A549 (cell line): ENCODE measurements at regions not wholly inside any gene's neighbourhood (a gene's known extent, or its start where the extent isn't known, plus 50 kb on each side); places are given as distances from the start of the nearest gene placed in this dataset.

ENCODE experiments used
- ATAC-seq, 2 experiments: fragments of 200-7000 bp in 1 of 2; fragments of >200 bp in 1 of 2; cut with Nextera tagmentation in 1 of 2; cut with Tn5 transposase in 1 of 2; 3 replicates each; pipeline versions ENCODE4 v1.8.0 to v1.9.1; 2018 to 2020; ENCODE audit warnings: mild to moderate bottlenecking in 1 of 2, moderate library complexity in 1 of 2
- CTCF ChIA-PET: fragments of 300-600 bp; sonication (Branson Sonifier 250); formaldehyde crosslinking; extraction: SDS; loops from one replicate; lab custom pipeline; 2021; ENCODE audit warnings: antibody characterized with exemption, inconsistent platforms; lab: Yijun Ruan, JAX
- POLR2A ChIA-PET: fragments of 350-600 bp; formaldehyde crosslinking; extraction: SDS; loops from one replicate; lab custom pipeline; 2021; ENCODE audit warnings: antibody characterized with exemption, inconsistent platforms; lab: Yijun Ruan, JAX
- DNase-seq, 2 experiments: peaks; one replicate each; pipeline versions ENCODE4 v3.0.0 to v3.0.0-alpha.2; 2011 to 2016; ENCODE audit warnings: low read depth in 1 of 2, low spot score in 1 of 2
- FAIRE-seq: peaks from 2 replicates; lab custom pipeline; 2011; peaks lifted over from hg19 to GRCh38; lab: Jason Lieb, UNC
- H3K27ac ChIP-seq, 2 experiments: fragments of >200 bp; sonication (Bioruptor Twin); formaldehyde crosslinking; 3 replicates each; pipeline ENCODE4 v1.5.1; 2016 to 2017
- H3K4me1 ChIP-seq: fragments of >200 bp; sonication (Bioruptor Twin); formaldehyde crosslinking; 3 replicates; pipeline ENCODE4 v1.6.1; 2016
- H3K4me2 ChIP-seq: fragments of >200 bp; sonication (Bioruptor Twin); formaldehyde crosslinking; 3 replicates; pipeline ENCODE4 v1.6.1; 2016
- H3K4me3 ChIP-seq: fragments of >200 bp; sonication (Bioruptor Twin); formaldehyde crosslinking; 3 replicates; pipeline ENCODE4 v1.5.1; 2016
- H3K9me3 ChIP-seq: fragments of >200 bp; sonication (Bioruptor Twin); formaldehyde crosslinking; 3 replicates; pipeline ENCODE4 v1.6.1; 2016
- BCL3 ChIP-seq: fragments of >200 bp; sonication (Bioruptor Twin); formaldehyde crosslinking; IDR thresholded peaks from 3 replicates; pipeline ENCODE4 v1.6.1; 2016
- BHLHE40 ChIP-seq: IDR thresholded peaks from 2 replicates; pipeline ENCODE4 v1.6.1; 2012; ENCODE audit warnings: low read depth, low read length, inconsistent platforms
- CBX2 ChIP-seq: fragments of 200-600 bp; sonication (generic); IDR thresholded peaks from 2 replicates; pipeline ENCODE4 v1.6.1; 2016; ENCODE audit warnings: low read depth, mild to moderate bottlenecking, borderline replicate concordance
- CBX8 ChIP-seq: fragments of 200-600 bp; sonication (generic); IDR thresholded peaks from 2 replicates; pipeline ENCODE4 v1.6.1; 2016
- CEBPB ChIP-seq, 2 experiments: fragments of >200 bp in 1 of 2; sonication (Bioruptor Twin) in 1 of 2; formaldehyde crosslinking in 1 of 2; IDR thresholded peaks; 2 replicates each; pipeline ENCODE4 v1.6.1; 2012 to 2016
- E2F6 ChIP-seq: IDR thresholded peaks from 2 replicates; pipeline ENCODE4 v1.6.1; 2012; ENCODE audit warnings: low read depth, borderline replicate concordance
- EHF ChIP-seq: fragments of 250-450 bp; sonication (Bioruptor Pico); IDR thresholded peaks from 2 replicates; pipeline ENCODE4 v1.5.0; 2020; ENCODE audit warnings: mild to moderate bottlenecking
- ELK1 ChIP-seq: fragments of 150-350 bp; IDR thresholded peaks from 2 replicates; pipeline ENCODE4 v1.6.1; 2014; ENCODE audit warnings: low read depth, mild to moderate bottlenecking, low read length
- ESRRA ChIP-seq: fragments of 150-350 bp; IDR thresholded peaks from 2 replicates; pipeline ENCODE4 v1.6.1; 2014; ENCODE audit warnings: mild to moderate bottlenecking, low read length, borderline replicate concordance
- FOXS1 ChIP-seq: fragments of 250-450 bp; sonication (Bioruptor Pico); IDR thresholded peaks from 2 replicates; pipeline ENCODE4 v1.5.0; 2020; ENCODE audit warnings: mild to moderate bottlenecking, moderate library complexity
- GATA3 ChIP-seq: IDR thresholded peaks from 2 replicates; pipeline ENCODE4 v1.6.1; 2012; ENCODE audit warnings: borderline replicate concordance
- HDAC2 ChIP-seq: fragments of 200-600 bp; sonication (generic); IDR thresholded peaks from 2 replicates; pipeline ENCODE4 v1.6.1; 2016
- JUN ChIP-seq, 2 experiments: fragments of >200 bp; sonication (Bioruptor Twin); formaldehyde crosslinking; IDR thresholded peaks; 2 replicates in 1 of 2; 3 replicates in 1 of 2; pipeline ENCODE4 v1.6.1; 2016 to 2017
- MAFK ChIP-seq: fragments of 450-650 bp; IDR thresholded peaks from 2 replicates; pipeline ENCODE4 v1.6.1; 2014; ENCODE audit not compliant: partially characterized antibody
- MAZ ChIP-seq: fragments of 150-350 bp; IDR thresholded peaks from 2 replicates; pipeline ENCODE4 v1.6.1; 2014; ENCODE audit warnings: antibody characterized with exemption, low read depth, low read length, borderline replicate concordance
- MYC ChIP-seq: IDR thresholded peaks from 2 replicates; pipeline ENCODE4 v1.6.1; 2012; ENCODE audit warnings: mild to moderate bottlenecking, inconsistent platforms, low read length, improper control_type of control experiment, borderline replicate concordance
- NFE2L2 ChIP-seq: fragments of 150-350 bp; conservative IDR thresholded peaks from 2 replicates; pipeline ENCODE4 v1.6.1; 2014; ENCODE audit warnings: low read length
- NR3C1 ChIP-seq: fragments of >200 bp; sonication (Bioruptor Twin); formaldehyde crosslinking; IDR thresholded peaks from 3 replicates; pipeline ENCODE4 v1.6.1; 2017
- POLR2A ChIP-seq: IDR thresholded peaks from 2 replicates; pipeline ENCODE4 v1.6.1; 2012; ENCODE audit warnings: mild to moderate bottlenecking, low read length
- POLR2AphosphoS2 ChIP-seq: conservative IDR thresholded peaks from 2 replicates; pipeline ENCODE4 v1.6.1; 2012; ENCODE audit warnings: low read length, improper control_type of control experiment, inconsistent platforms
- RCOR1 ChIP-seq: fragments of 150-350 bp; IDR thresholded peaks from 2 replicates; pipeline ENCODE4 v1.6.1; 2014; ENCODE audit warnings: antibody characterized with exemption, low read length, low read depth
- REST ChIP-seq: fragments of 200-600 bp; sonication (generic); IDR thresholded peaks from 2 replicates; pipeline ENCODE4 v1.6.1; 2016; ENCODE audit warnings: antibody characterized with exemption, mild to moderate bottlenecking, moderate library complexity
- RFX5 ChIP-seq: fragments of 450-650 bp; IDR thresholded peaks from 2 replicates; pipeline ENCODE4 v1.7.1; 2014; ENCODE audit warnings: antibody characterized with exemption, mild to moderate bottlenecking, moderate library complexity
- RNF2 ChIP-seq: fragments of 200-600 bp; sonication (generic); IDR thresholded peaks from 2 replicates; pipeline ENCODE4 v1.6.1; 2016; ENCODE audit warnings: low read depth, mild to moderate bottlenecking, antibody characterized with exemption, moderate library complexity, borderline replicate concordance
- SMC3 ChIP-seq: fragments of >200 bp; sonication (Bioruptor Twin); formaldehyde crosslinking; IDR thresholded peaks from 3 replicates; pipeline ENCODE4 v1.6.1; 2018; ENCODE audit warnings: inconsistent platforms
- TFCP2L1 ChIP-seq: fragments of 250-450 bp; sonication (Bioruptor Pico); IDR thresholded peaks from 2 replicates; pipeline ENCODE4 v1.5.0; 2021; ENCODE audit warnings: mild to moderate bottlenecking
- USF2 ChIP-seq: fragments of 450-650 bp; IDR thresholded peaks from 2 replicates; pipeline ENCODE4 v1.6.1; 2014; ENCODE audit warnings: antibody characterized with exemption
- ZNF302 ChIP-seq: fragments of 250-450 bp; sonication (Bioruptor Pico); IDR thresholded peaks from 2 replicates; pipeline ENCODE4 v1.9.0; 2021; ENCODE audit warnings: inconsistent platforms, mild to moderate bottlenecking, moderate library complexity
- whole genome bisulfite sequencing: methylation state at CpG from one replicate; pipeline ENCODE4 v1.1.6; 2017; ENCODE audit errors: missing lambda C conversion rate; 5-methylcytosine and 5-hydroxymethylcytosine counted together

GRCh38 chr3:77931255-77932009 is 891.5 kb downstream of the ROBO2 start (continued):
- TF ChIP-seq MYC (no peak), NFE2L2 (no peak), BCL3 (no peak), POLR2A (no peak), RFX5 (no peak), HDAC2 (no peak)
- TF ChIP-seq, all 56 proteins: peak for 0

GRCh38 chr3:77932926-77933325 is 893.0 kb downstream of the ROBO2 start:
- 23% methylated on average over 1 of the region's 1 CpG for WGBS
- no peak for FAIRE-seq
- no peak for DNase-seq
- TF ChIP-seq RNF2, result no peak
- TF ChIP-seq CBX2, result no peak
- no peak for TF ChIP-seq USF2
- TF ChIP-seq EHF (CRISPR knock-in tag), result no peak
- TF ChIP-seq JUN (IDR thresholded peaks at IDR 0.05), result no peak
- no peak for TF ChIP-seq FOXS1 (CRISPR knock-in tag)
- no peak for TF ChIP-seq ELK1
- no peak for TF ChIP-seq MAZ
- no peak for TF ChIP-seq BHLHE40
- TF ChIP-seq MAFK, result no peak
- CTCF ChIA-PET, result no interaction called here
- H3K4me2 ChIP-seq, result no peak overlapping the region
- H3K9me3 ChIP-seq, result no peaks in the 10 kb centered on the region
- no peaks in the 10 kb centered on the region for H3K4me1 ChIP-seq
- no peak overlapping the region for H3K27ac ChIP-seq
- no peak for ATAC-seq
- no peak overlapping the region for H3K4me3 ChIP-seq
- POLR2A ChIA-PET, result no interaction called here

- CTCF ChIA-PET, result no interaction called here
- DNase-seq (no peak), FAIRE-seq (no peak), ATAC-seq (no peak)
- no peak overlapping the region for H3K27ac ChIP-seq
- POLR2A ChIA-PET, result no interaction called here
- no peaks in the 10 kb centered on the region for H3K9me3 ChIP-seq
- 9% methylated on average over 2 of the region's 2 CpGs for WGBS
- H3K4me1 ChIP-seq, result no peaks in the 10 kb centered on the region
- H3K4me2 ChIP-seq, result no peak overlapping the region
- no peak overlapping the region for H3K4me3 ChIP-seq
- no peak for TF ChIP-seq JUN (IDR thresholded peaks at IDR 0.05)
- no peak for TF ChIP-seq ESRRA
- TF ChIP-seq TFCP2L1, result no peak
- no peak for TF ChIP-seq GATA3
- TF ChIP-seq ZNF302 (CRISPR knock-in tag), result no peak
- no peak for TF ChIP-seq REST
- TF ChIP-seq RCOR1, result no peak
- no peak for TF ChIP-seq E2F6
- TF ChIP-seq BCL3, result no peak
- TF ChIP-seq SMC3, result no peak
- no peak for TF ChIP-seq MAZ
- TF ChIP-seq POLR2AphosphoS2, result no peak
- no peak for TF ChIP-seq NR3C1
- no peak for TF ChIP-seq MYC
- TF ChIP-seq EHF (CRISPR knock-in tag), result no peak
- TF ChIP-seq CEBPB (IDR thresholded peaks at IDR 0.05), result no peak
- TF ChIP-seq FOXS1 (CRISPR knock-in tag), result no peak
- TF ChIP-seq CBX8, result no peak
Observed at GRCh38 chr3:77933926-77934325, 894.0 kb downstream of the ROBO2 start.
